CD4-positive, CD25-positive, alpha-beta regulatory T cell (primary cell): ENCODE measurements at regions not wholly inside any gene's neighbourhood (a gene's known extent, or its start where the extent isn't known, plus 50 kb on each side); places are given as distances from the start of the nearest gene placed in this dataset.

Experiments
- ATAC-seq, 2 donors: fragments of 150-1000 bp; cut with Tn5 transposase; one replicate each; pipeline ENCODE4 v1.10.0; 2021; ENCODE audit warnings: low read depth in 2 of 2, moderate number of reproducible peaks in 2 of 2, moderate library complexity in 1 of 2
- DNase-seq, 3 donors: peaks; one replicate each; pipeline versions ENCODE4 v3.0.0 to v3.0.0-alpha.2; 2012 to 2022; ENCODE audit warnings: mixed read lengths in 1 of 3
- H3K27ac ChIP-seq: one replicate; pipeline ENCODE4 v1.7.0; 2013; ENCODE audit warnings: mild to moderate bottlenecking, low read length; ENCODE audit not compliant: insufficient read depth, poor library complexity, severe bottlenecking
- H3K27me3 ChIP-seq: one replicate; pipeline ENCODE4 v1.7.0; 2013; ENCODE audit warnings: low read length; ENCODE audit not compliant: control insufficient read depth, insufficient read depth
- H3K36me3 ChIP-seq: one replicate; pipeline ENCODE4 v1.7.0; 2013; ENCODE audit warnings: mild to moderate bottlenecking, low read length, moderate library complexity; ENCODE audit not compliant: control insufficient read depth, insufficient read depth
- H3K4me1 ChIP-seq: 2 replicates; pipeline ENCODE4 v1.7.0; 2013; ENCODE audit warnings: mild to moderate bottlenecking, low read length; ENCODE audit not compliant: insufficient read depth, control insufficient read depth, poor library complexity, severe bottlenecking
- H3K4me3 ChIP-seq: one replicate; pipeline ENCODE4 v1.7.0; 2013; ENCODE audit warnings: low read depth, mild to moderate bottlenecking, low read length, moderate library complexity
- H3K9me3 ChIP-seq, 2 experiments: 1 replicate in 1 of 2; 2 replicates in 1 of 2; pipeline ENCODE4 v1.7.0; 2013; ENCODE audit warnings: low read length in 2 of 2, mild to moderate bottlenecking in 1 of 2, moderate library complexity in 1 of 2; ENCODE audit not compliant: control insufficient read depth in 2 of 2
- H3K27ac Mint-ChIP-seq, 3 donors: one replicate each; pipeline ENCODE4 v1.8.0; 2020 to 2022; ENCODE audit warnings: mild to moderate bottlenecking in 3 of 3, mixed read lengths in 3 of 3, moderate library complexity in 2 of 3
- H3K27me3 Mint-ChIP-seq: one replicate; pipeline ENCODE4 v1.8.0; 2022; ENCODE audit warnings: mild to moderate bottlenecking, mixed read lengths
- H3K36me3 Mint-ChIP-seq: one replicate; pipeline ENCODE4 v1.8.0; 2020; ENCODE audit warnings: mixed read lengths
- H3K4me1 Mint-ChIP-seq, 4 donors: one replicate each; pipeline ENCODE4 v1.8.0; 2020 to 2022; ENCODE audit warnings: mixed read lengths in 4 of 4, mild to moderate bottlenecking in 1 of 4
- H3K4me3 Mint-ChIP-seq, 4 donors: one replicate each; pipeline ENCODE4 v1.8.0; 2020 to 2022; ENCODE audit warnings: mild to moderate bottlenecking in 4 of 4, mixed read lengths in 4 of 4, moderate library complexity in 3 of 4
- H3K9me3 Mint-ChIP-seq, 7 donors: one replicate each; pipeline ENCODE4 v1.8.0; 2020 to 2022; ENCODE audit warnings: mixed read lengths in 7 of 7, mild to moderate bottlenecking in 3 of 7, moderate library complexity in 2 of 7

DNA sequence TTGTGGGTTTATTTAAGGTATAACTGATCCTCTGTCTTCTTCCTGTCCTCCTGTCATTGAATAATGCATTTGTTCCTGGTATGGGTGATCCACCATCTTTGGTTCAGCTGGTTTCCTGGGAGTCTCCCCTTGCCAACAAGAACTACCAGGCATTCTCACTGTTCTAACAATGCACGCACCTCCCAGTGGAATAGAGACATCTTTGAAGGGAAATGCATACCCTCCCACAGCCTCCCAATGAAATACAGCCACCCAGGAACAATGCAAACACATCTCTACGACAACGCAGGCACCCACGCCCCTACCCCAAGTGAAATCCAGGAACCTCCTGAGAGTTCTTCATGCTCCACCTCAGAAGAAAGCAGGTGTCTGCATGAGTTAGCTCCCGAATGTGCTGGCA is 318.0 kb downstream of the SOX11 start:
- DNase-seq = no peak
- no peak overlapping the region for H3K27ac ChIP-seq
- Mint-ChIP-seq H3K36me3 (no peaks in the 10 kb centered on the region), H3K27me3 (no peaks in the 10 kb centered on the region), H3K27ac (no peak overlapping the region), H3K9me3 (peaks cover 0 to 12% (median 4%) of the 10 kb centered on the region in 7 donors), H3K4me3 (no peak overlapping the region), H3K4me1 (no peaks in the 10 kb centered on the region)
- no peaks in the 10 kb centered on the region for H3K36me3 ChIP-seq
- no peaks in the 10 kb centered on the region for H3K9me3 ChIP-seq
- H3K4me3 ChIP-seq = no peak overlapping the region
- no peaks in the 10 kb centered on the region for H3K27me3 ChIP-seq
- no peaks in the 10 kb centered on the region for H3K4me1 ChIP-seq
- ATAC-seq = no peak

DNA sequence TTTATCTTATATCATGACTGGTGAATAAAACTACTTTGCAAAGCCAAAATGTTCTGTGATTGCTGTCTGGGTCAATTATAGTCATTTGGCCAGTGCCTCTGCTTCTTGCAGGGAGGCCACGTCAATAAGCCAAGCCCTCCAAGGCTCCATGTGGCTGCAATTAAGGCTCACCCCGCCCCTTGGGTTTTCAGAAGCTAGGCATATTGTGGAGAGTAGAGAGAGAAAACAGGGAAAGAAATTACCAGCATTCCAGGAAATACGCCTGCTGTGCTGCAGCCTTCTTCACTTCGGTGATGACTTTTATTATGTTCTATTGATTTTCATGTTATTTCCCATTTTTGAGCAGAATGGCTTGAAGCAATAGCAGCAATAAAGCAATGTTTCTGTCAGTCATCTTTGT is 319.7 kb downstream of the SOX11 start:
- no peaks in the 10 kb centered on the region for H3K36me3 ChIP-seq
- H3K27me3 ChIP-seq = no peaks in the 10 kb centered on the region
- H3K27me3 Mint-ChIP-seq = no peaks in the 10 kb centered on the region
- peaks cover 0 to 12% (median 2%) of the 10 kb centered on the region in 7 donors for H3K9me3 Mint-ChIP-seq
- DNase-seq = no peak
- H3K4me3 ChIP-seq = no peak overlapping the region
- H3K4me3 Mint-ChIP-seq = no peak overlapping the region
- H3K27ac Mint-ChIP-seq = no peak overlapping the region
- H3K9me3 ChIP-seq = no peaks in the 10 kb centered on the region
- ATAC-seq = no peak
- no peaks in the 10 kb centered on the region for H3K4me1 ChIP-seq
- H3K27ac ChIP-seq = no peak overlapping the region
- H3K36me3 Mint-ChIP-seq = no peaks in the 10 kb centered on the region
- no peaks in the 10 kb centered on the region for H3K4me1 Mint-ChIP-seq

DNA sequence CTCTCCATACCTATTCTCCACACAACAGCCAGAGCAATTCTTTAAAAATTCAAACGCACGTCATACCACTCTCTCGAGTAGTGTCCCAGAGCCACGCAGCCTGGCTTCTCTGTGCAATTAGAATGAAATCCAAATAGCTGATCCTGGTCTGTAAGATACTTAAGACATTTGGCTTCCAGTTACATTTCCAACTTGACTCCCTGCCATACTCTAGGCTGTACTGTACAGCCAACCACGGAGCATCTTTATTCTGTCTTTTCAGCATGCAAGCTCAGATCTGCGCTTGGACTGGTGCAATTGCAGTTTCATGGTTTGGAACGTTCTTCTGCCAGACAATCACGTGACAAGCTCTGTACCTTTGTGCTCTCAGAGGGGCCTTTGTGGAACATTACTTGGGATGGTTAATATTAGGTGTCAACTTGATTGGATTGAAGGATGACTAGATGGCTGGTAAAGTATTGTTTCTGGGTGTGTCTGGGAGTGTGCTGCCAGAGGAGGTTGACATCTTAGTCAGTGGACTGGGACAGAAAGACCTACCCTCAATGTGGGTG is 325.6 kb downstream of the SOX11 start:
- H3K27ac Mint-ChIP-seq = no peak overlapping the region
- H3K4me1 Mint-ChIP-seq = no peaks in the 10 kb centered on the region
- Histone ChIP-seq H3K27ac (no peak overlapping the region), H3K4me1 (no peaks in the 10 kb centered on the region), H3K27me3 (no peaks in the 10 kb centered on the region), H3K4me3 (no peak overlapping the region), H3K36me3 (no peaks in the 10 kb centered on the region), H3K9me3 (no peaks in the 10 kb centered on the region)
- no peak for DNase-seq
- ATAC-seq = no peak
- H3K9me3 Mint-ChIP-seq = peaks cover 0 to 7% (median 0%) of the 10 kb centered on the region in 7 donors
- H3K4me3 Mint-ChIP-seq = no peak overlapping the region
- no peaks in the 10 kb centered on the region for H3K27me3 Mint-ChIP-seq
- H3K36me3 Mint-ChIP-seq = no peaks in the 10 kb centered on the region

DNA sequence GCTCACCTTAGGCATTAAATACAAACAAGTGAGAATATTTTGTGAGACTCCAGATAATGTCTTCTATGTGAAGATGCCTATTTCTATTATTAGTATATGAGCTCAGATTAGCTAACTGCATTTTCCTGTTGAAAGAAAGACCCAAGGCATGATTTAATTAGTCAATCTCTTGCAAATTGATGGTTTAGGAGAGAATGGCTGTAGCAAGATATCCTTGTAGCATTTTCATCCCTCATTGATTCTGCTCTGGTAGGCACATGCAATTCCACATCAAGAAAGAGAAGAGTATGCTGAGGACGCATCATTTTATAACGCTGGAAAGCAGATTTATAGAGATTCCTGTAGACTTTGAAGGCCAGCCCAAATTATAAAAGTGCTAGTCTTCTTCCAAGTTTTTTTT is 332.0 kb downstream of the SOX11 start:
- H3K27me3 Mint-ChIP-seq = no peaks in the 10 kb centered on the region
- no peaks in the 10 kb centered on the region for H3K27me3 ChIP-seq
- no peaks in the 10 kb centered on the region for H3K4me1 ChIP-seq
- ATAC-seq (no peak), DNase-seq (no peak)
- H3K4me3 ChIP-seq = no peak overlapping the region
- no peaks in the 10 kb centered on the region for H3K36me3 ChIP-seq
- no peak overlapping the region for H3K27ac Mint-ChIP-seq
- no peak overlapping the region for H3K4me3 Mint-ChIP-seq
- no peak overlapping the region for H3K27ac ChIP-seq
- no peaks in the 10 kb centered on the region for H3K4me1 Mint-ChIP-seq
- no peaks in the 10 kb centered on the region for H3K36me3 Mint-ChIP-seq
- no peaks in the 10 kb centered on the region for H3K9me3 ChIP-seq
- peaks cover 2 to 10% (median 7%) of the 10 kb centered on the region in 7 donors for H3K9me3 Mint-ChIP-seq

DNA sequence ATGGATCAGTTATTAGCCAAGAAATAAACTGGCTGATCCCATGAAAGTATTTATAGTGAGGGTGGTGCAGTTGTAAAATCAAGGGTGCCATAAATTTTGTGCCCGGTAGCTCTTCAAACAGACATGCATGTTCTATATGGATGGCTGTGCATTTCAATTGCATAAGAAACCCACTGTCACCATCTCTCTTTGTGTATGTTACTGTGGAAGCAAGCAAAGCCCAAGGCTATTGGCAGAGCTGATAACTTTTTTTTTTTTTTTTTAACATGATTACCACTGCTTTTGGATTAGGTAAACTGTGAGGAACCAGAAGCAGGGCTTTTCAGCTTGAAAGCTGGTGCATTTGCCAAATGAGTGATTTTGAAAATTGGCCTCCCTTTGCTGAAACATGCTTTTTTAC is 332.6 kb downstream of the SOX11 start:
- Histone ChIP-seq H3K4me1 (no peaks in the 10 kb centered on the region), H3K4me3 (no peak overlapping the region), H3K36me3 (no peaks in the 10 kb centered on the region), H3K27me3 (no peaks in the 10 kb centered on the region), H3K27ac (no peak overlapping the region), H3K9me3 (no peaks in the 10 kb centered on the region)
- H3K27me3 Mint-ChIP-seq = no peaks in the 10 kb centered on the region
- H3K9me3 Mint-ChIP-seq = peaks cover 2 to 12% (median 7%) of the 10 kb centered on the region in 7 donors
- no peaks in the 10 kb centered on the region for H3K36me3 Mint-ChIP-seq
- ATAC-seq (no peak), DNase-seq (no peak)
- H3K4me1 Mint-ChIP-seq = no peaks in the 10 kb centered on the region
- peak overlapping the region in 1 of 3 donors; percentile 16 for H3K27ac Mint-ChIP-seq
- no peak overlapping the region for H3K4me3 Mint-ChIP-seq

DNA sequence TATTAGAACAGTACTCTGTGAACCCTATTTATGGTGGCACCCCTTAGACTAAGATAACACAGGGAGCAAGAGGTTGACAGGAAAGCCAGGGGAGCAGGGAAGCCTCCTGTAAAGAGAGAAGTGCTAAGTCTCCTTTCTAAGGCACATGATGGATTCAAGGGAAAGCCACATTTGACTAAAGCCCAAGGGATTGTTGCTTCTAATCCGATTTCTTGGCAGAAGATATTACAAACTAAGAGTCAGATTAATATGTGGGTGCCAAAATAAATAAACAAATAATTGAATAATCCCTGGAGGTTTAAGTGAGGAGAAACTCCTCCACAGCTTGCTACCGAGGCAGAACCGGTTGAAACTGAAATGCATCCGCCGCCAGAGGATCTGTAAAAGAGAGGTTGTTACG is 333.2 kb downstream of the SOX11 start:
- ATAC-seq = no peak
- Histone ChIP-seq H3K9me3 (no peaks in the 10 kb centered on the region), H3K4me1 (no peaks in the 10 kb centered on the region), H3K27me3 (no peaks in the 10 kb centered on the region), H3K36me3 (no peaks in the 10 kb centered on the region), H3K27ac (no peak overlapping the region), H3K4me3 (no peak overlapping the region)
- Mint-ChIP-seq H3K9me3 (peaks cover 2 to 18% (median 7%) of the 10 kb centered on the region in 7 donors), H3K27ac (peak overlapping the region in 1 of 3 donors; percentile 16), H3K4me1 (no peaks in the 10 kb centered on the region), H3K4me3 (no peak overlapping the region), H3K36me3 (no peaks in the 10 kb centered on the region), H3K27me3 (no peaks in the 10 kb centered on the region)
- DNase-seq = no peak

DNA sequence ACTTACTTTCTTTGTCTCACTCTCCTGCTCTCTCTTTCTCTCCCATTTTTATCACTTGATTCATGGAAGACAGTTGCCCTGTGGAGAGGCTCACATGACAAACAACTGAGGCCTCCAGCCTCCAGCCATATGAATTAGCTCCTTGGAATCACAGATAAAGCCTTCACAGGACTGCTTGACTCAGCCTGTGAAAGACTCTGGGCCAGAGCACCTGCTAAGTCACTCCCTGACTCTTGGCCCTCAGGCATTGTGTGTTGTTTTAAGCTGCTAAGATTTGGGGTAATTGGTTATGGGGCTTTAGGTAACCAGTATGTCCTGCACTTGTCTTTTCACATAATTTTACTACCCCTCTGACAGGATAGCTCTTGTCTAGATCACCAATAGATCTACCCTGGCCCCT is 334.9 kb downstream of the SOX11 start:
- Mint-ChIP-seq H3K27me3 (no peaks in the 10 kb centered on the region), H3K4me1 (no peaks in the 10 kb centered on the region), H3K36me3 (no peaks in the 10 kb centered on the region), H3K9me3 (peaks cover 0 to 18% (median 6%) of the 10 kb centered on the region in 7 donors), H3K27ac (peak overlapping the region in 1 of 3 donors; percentile 94), H3K4me3 (no peak overlapping the region)
- Histone ChIP-seq H3K9me3 (no peaks in the 10 kb centered on the region), H3K27ac (no peak overlapping the region), H3K4me3 (no peak overlapping the region), H3K4me1 (no peaks in the 10 kb centered on the region), H3K36me3 (no peaks in the 10 kb centered on the region), H3K27me3 (no peaks in the 10 kb centered on the region)
- no peak for DNase-seq
- ATAC-seq = no peak

DNA sequence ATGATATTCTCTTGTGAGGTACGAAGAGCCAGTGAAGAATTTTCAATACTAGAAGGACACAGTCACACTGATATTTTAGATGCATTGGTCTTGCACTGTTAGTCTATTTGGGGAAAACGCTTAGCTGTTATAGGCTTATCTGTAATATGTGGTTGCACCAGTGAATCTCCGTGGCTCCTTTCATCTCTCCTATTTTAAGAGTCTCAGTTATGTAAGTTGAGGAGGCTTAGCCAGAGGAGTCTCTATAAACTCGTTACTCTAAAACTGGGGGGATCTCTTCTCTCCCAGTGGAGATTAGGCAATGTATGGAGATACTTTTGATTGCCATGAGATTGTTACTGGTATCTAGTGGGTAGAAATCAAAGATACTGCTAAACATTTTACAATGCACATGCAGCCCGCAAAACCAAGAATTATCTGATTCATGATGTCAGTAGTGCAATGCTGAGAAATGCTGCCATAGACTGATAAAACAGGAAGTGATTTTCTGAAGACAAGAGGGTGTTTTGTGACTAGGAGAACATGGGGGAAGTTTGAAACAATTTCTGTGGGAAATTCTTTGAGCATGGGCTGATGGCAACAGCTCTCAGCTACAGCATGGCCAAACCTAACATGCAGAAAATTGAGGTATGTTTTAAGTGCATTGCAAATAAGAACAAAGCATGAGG is 339.1 kb downstream of the SOX11 start:
- no peak for ATAC-seq
- H3K9me3 Mint-ChIP-seq = peaks cover 2 to 23% (median 5%) of the 10 kb centered on the region in 7 donors

More for the DNA sequence above, 339.1 kb downstream of the SOX11 start:
- Mint-ChIP-seq H3K4me3 (no peak overlapping the region), H3K27me3 (no peaks in the 10 kb centered on the region), H3K4me1 (no peaks in the 10 kb centered on the region), H3K36me3 (no peaks in the 10 kb centered on the region), H3K27ac (no peak overlapping the region)
- H3K4me3 ChIP-seq = no peak overlapping the region
- H3K4me1 ChIP-seq = no peaks in the 10 kb centered on the region
- no peaks in the 10 kb centered on the region for H3K9me3 ChIP-seq
- H3K27ac ChIP-seq = no peak overlapping the region
- H3K36me3 ChIP-seq = no peaks in the 10 kb centered on the region
- H3K27me3 ChIP-seq = no peaks in the 10 kb centered on the region
- DNase-seq = no peak
